ENCODE measurements at regions not wholly inside any gene's neighbourhood (a gene's known extent, or its start where the extent isn't known, plus 50 kb on each side); places are given as distances from the start of the nearest gene placed in this dataset.
"Not testable (repeated sequence)": the region's sequence is repeated elsewhere in the genome, so short reads cannot be mapped to it uniquely, and the experiment has no call there.

GRCh38 chr15:39502082-39502447 lies 78.8 kb upstream of the THBS1 start:
- no peak for DNase-seq (ENCODE audit: low spot score)

- no peak for DNase-seq (ENCODE audit: low spot score)
Observed at GRCh38 chr15:39502611-39503195, 78.2 kb upstream of the THBS1 start.

- DNase-seq (ENCODE audit: low spot score) = no peak
Observed at GRCh38 chr15:39503526-39503925, 77.4 kb upstream of the THBS1 start.

DNA sequence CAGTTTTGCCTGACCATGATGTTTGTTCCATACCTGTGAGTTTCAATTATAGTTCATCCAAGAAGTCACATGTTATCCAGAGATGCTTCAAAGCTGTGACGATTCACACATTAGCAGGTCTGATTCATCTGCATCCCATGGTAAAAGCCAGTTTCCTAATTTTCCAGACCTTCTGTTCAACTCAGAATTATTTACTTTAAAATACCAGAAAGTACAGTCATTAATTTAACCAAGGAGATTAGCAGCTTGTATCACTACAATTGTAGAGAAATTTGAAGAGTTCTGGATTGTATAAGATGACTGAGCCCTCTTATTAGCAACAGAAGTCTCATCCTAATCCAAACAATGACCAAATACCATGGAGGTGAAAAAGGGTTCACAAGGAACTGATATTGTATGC lies 76.1 kb upstream of the THBS1 start:
- no peak for DNase-seq (ENCODE audit: low spot score)

- no peak for DNase-seq (ENCODE audit: low spot score)
Observed at GRCh38 chr15:39506146-39506545, 74.7 kb upstream of the THBS1 start.

- no peak for DNase-seq (ENCODE audit: low spot score)
Observed at GRCh38 chr15:39508536-39508935, 72.3 kb upstream of the THBS1 start.

DNA sequence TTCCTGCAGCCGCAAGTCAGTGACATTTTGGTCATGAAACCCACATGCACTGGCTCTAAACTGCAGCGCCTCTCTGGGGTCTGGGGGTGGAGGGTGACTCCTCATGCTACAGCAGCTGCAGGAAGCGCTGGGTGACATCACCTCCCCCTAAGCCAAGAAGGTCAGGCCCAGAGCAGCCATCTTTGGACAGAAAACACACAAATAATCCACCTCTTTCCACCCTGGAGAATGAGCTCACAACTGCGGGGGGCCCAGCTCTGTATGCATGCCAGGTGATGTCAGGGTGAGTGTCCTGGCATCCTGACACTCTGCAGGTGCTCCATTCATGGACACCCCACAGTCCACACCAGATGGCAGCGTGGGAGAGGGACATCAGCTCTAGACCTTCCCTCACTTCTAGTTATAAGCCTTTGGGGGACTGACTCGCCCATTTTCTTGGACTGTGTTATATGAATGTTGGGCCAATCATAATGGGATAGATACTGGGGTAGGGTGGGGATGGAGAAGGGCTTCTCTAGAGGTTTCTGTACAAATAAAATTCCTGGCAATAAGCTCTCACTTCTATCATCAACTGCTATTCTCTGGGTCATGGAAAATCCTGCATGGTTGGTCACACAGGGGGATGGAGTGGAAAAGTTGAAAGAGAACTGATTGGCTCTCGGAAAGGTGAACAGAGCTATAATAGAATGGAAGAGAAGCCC lies 70.7 kb upstream of the THBS1 start:
- no peak for DNase-seq (ENCODE audit: low spot score)

DNA sequence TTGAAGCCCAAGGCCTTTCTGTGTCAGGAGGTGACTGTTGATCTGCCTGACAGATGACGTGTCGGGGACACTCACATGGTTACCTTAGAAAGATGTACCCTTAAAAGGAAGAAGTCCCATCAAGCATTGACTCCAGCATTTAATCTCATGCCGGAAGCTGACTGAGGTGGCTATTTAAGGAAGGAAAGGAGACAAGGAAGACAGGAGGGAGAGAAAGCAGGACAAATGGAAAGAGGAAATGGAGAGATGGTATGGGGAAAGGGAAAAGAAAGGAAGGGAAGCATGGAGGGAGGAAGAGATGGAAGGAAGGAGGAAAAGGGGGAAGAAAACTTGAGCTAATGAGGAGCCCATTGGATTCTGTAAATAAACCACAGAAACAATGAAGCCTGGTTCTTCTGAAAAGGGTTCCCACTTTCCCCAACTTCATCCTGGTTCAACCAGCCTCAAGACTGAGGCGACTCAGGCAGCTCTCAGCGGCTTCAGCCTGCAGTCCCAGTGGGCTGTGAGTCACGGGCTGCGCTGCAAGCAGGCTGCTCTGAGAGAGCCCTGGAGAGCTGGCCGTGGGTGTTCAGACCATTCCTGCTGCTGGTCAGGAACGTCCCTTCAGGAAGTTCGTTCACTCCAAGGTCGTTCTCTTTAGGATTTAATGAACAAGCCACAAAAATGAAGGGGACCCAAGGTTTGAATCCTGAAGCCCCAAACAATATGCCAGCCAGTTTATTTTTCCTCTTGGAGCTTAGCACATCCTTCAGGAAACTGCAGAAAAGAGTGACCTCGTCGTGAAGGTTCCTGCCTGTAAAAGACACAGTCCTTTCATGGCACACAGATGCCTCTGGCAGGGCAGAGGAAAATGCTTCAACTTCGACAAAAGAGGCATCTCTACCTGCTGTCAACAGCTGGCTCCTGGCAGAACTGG lies 69.6 kb upstream of the THBS1 start:
- no peak for DNase-seq (ENCODE audit: low spot score)

GRCh38 chr15:39511916-39512260 lies 69.0 kb upstream of the THBS1 start:
- DNase-seq (ENCODE audit: low spot score) = no peak

DNA sequence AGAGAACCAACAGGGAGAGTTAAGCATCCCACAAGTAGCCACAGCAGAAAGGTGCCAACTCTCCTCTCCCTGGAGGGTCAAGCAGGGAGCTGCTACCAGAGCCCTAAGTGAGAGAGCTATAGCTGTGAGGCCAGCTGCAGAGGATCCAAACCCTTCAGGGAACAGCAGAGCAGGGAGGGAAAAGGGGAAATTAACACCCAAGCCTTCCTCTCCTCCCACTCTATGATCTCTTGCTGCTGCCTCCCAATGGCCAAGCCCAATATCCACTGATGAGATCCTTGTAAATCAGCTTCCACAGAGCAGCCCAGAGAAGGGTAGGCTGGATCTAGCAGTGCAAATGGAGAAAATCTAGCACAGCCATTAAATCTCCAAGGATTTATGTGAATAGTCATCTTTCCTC lies 68.2 kb upstream of the THBS1 start:
- no peak for DNase-seq (ENCODE audit: low spot score)

DNA sequence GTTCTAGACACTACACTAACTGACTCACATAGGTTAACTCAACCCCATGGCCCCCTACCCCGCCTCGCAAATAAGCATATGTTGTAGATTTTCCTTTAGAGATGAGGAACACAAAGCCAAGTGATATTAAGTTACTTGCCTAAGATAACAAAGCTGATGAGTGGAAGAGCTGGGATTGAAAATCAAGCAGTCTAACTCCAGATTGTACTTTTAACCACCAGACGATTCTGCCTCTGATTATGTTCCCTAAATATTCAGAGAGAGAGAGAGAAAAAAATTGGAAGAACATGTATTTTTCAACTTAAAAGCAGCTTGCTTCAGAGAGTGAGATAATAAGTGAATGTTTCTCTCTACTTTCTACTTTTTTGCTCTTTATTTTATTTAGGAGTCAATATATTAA lies 66.9 kb upstream of the THBS1 start:
- no peak for DNase-seq (ENCODE audit: low spot score)

DNA sequence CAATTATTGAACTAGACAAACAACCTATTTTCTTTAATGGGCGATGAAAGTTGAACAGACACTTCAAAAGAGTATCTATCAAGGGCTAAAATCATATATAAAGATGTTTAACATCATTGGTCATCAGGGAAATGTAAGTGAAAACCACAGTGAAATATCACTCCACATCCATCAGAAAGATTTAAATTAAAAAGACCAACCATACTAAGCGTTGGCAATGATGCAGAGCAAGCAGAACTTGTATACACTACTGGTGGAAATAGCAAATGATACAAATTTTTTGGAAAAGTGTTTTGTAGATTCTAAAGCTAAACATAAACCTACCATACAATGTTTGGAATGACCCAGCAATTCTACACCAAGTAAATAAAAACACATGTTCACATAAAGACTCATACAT lies 65.9 kb upstream of the THBS1 start:
- DNase-seq (ENCODE audit: low spot score) = no peak

- DNase-seq (ENCODE audit: low spot score) = no peak
Observed at GRCh38 chr15:39515765-39516164, 65.1 kb upstream of the THBS1 start.

GRCh38 chr15:39517122-39517855 lies 63.6 kb upstream of the THBS1 start:
- no peak for DNase-seq (ENCODE audit: low spot score)

DNA sequence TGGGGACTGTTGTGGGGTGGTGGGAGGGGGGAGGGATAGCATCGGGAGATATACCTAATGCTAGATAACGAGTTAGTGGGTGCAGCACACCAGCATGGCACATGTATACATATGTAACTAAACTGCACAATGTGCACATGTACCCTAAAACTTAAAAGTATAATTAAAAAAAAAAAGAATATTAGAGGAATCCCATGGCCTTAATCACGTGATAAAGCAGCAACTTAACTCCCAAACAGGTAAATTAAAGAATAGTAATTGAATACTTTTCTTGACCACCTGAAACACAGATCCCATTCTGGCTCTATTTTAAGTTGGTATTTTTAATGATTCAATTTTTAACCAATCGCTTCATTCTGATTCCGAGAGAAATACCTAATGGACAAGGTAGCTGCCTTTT lies 56.9 kb upstream of the THBS1 start:
- not testable (repeated sequence) for DNase-seq (ENCODE audit: low spot score)

DNA sequence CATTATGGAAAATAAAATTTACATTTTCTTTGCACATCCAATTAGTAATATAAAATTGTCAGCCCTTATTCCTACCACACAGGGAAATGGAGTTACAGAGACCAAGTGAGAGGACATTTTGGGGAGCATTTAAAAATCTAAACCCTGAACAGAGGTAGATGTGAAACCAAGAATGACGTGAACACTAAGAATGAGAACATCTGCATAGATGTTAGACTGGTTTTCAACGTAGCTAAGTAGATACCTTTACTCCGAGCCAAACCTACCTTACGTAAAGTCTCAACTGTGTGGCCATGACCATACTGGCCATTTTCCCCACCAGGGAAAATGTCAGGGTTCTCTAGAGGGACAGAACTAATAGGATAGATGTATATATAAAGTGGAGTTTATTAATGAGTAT lies 51.4 kb upstream of the THBS1 start:
- no peak for DNase-seq (ENCODE audit: low spot score)

GRCh38 chr15:39530480-39531342 lies 50.2 kb upstream of the THBS1 start:
- DNase-seq (ENCODE audit: low spot score) = no peak
